ENCODE measurements at regions not wholly inside any gene's neighbourhood (a gene's known extent, or its start where the extent isn't known, plus 50 kb on each side); places are given as distances from the start of the nearest gene placed in this dataset.

GRCh38 chr10:3337741-3338140 is 165.2 kb upstream of the PITRM1 start:
- TF ChIP-seq CTCF (IDR thresholded peaks at IDR 0.05), result no peak
- no peak for TF ChIP-seq POLR2A (IDR thresholded peaks at IDR 0.05)

All from right lobe of liver (tissue), 4 donors.